Lung (tissue), 11 donors: ENCODE measurements at regions not wholly inside any gene's neighbourhood (a gene's known extent, or its start where the extent isn't known, plus 50 kb on each side); places are given as distances from the start of the nearest gene placed in this dataset.

Experiments used
- ATAC-seq: fragments of 200-7000 bp; cut with Tn5 transposase; one replicate; pipeline ENCODE4 v1.9.1; 2020; ENCODE audit warnings: moderate number of reproducible peaks; ENCODE audit not compliant: insufficient read depth, low FRiP score
- DNase-seq, 3 donors: peaks; one replicate each; pipeline ENCODE4 v3.0.0-alpha.2; 2013 to 2017
- H3K27ac ChIP-seq, 2 donors: one replicate each; pipeline ENCODE4 v1.5.1; 2013; ENCODE audit warnings: mild to moderate bottlenecking in 2 of 2, moderate library complexity in 2 of 2, control low read depth in 1 of 2, inconsistent platforms in 1 of 2, low read depth in 1 of 2, low read length in 1 of 2
- H3K27me3 ChIP-seq, 3 donors: one replicate each; pipeline ENCODE4 v1.5.1; 2013; ENCODE audit warnings: low read length in 2 of 3; ENCODE audit not compliant: control insufficient read depth in 3 of 3, insufficient read depth in 3 of 3
- H3K36me3 ChIP-seq, 4 donors: one replicate each; pipeline ENCODE4 v1.5.1; 2013; ENCODE audit warnings: low read length in 4 of 4, mild to moderate bottlenecking in 1 of 4, moderate library complexity in 1 of 4; ENCODE audit not compliant: control insufficient read depth in 4 of 4, insufficient read depth in 4 of 4
- H3K4me1 ChIP-seq, 5 donors: one replicate each; pipeline ENCODE4 v1.5.1; 2013; ENCODE audit warnings: low read length in 5 of 5, mild to moderate bottlenecking in 2 of 5, moderate library complexity in 1 of 5; ENCODE audit not compliant: control insufficient read depth in 5 of 5, insufficient read depth in 5 of 5
- H3K4me3 ChIP-seq: one replicate; pipeline ENCODE4 v1.5.1; 2013; ENCODE audit warnings: mild to moderate bottlenecking, control low read depth, moderate library complexity
- H3K9ac ChIP-seq, 2 donors: one replicate each; pipeline ENCODE4 v1.5.1; 2013; ENCODE audit warnings: low read length in 2 of 2, control low read depth in 1 of 2; ENCODE audit not compliant: insufficient read depth in 1 of 2
- H3K9me3 ChIP-seq, 4 donors: one replicate each; pipeline ENCODE4 v1.5.1; 2013; ENCODE audit warnings: low read length in 3 of 4, mild to moderate bottlenecking in 1 of 4, moderate library complexity in 1 of 4; ENCODE audit not compliant: control insufficient read depth in 4 of 4, insufficient read depth in 3 of 4
- CTCF ChIP-seq: IDR thresholded peaks from 2 replicates; pipeline ENCODE4 v1.5.1; 2012; ENCODE audit warnings: mild to moderate bottlenecking; ENCODE audit errors: control extremely low read depth, extremely low read depth
- WGBS, 2 donors: extraction: QIAGEN DNeasy Blood & Tissue Kit; methylation state at CpG; one replicate each; pipeline ENCODE4 v1.1.7; 2013; 5-methylcytosine and 5-hydroxymethylcytosine counted together
- donor health status: control.
- donor health status: control.
- donor health status: Bipolar disorder and iron deficiency.
- donor health status: healthy.
- donor health status: DM: yes; HTN: yes; CAD: no.

- Histone ChIP-seq H3K27me3 (no peaks in the 10 kb centered on the region), H3K36me3 (no peaks in the 10 kb centered on the region), H3K4me3 (no peak overlapping the region), H3K4me1 (peaks cover 0 to 21% (median 3%) of the 10 kb centered on the region in 5 donors), H3K27ac (peak overlapping the region in 1 of 2 donors; percentile 41), H3K9me3 (no peaks in the 10 kb centered on the region), H3K9ac (no peak overlapping the region)
- no peak for TF ChIP-seq CTCF
- 74 to 78% methylated on average over 13 of the region's 13 CpGs for WGBS, 2 donors
- ATAC-seq (no peak), DNase-seq (peak; percentile 32 to 76 (median 73))
Measured at GRCh38 chr11:27248576-27249509, 114.2 kb downstream of the CCDC34 start.

- TF ChIP-seq CTCF = no peak
- Histone ChIP-seq H3K27ac (no peak overlapping the region), H3K9me3 (no peaks in the 10 kb centered on the region), H3K27me3 (no peaks in the 10 kb centered on the region), H3K36me3 (no peaks in the 10 kb centered on the region), H3K4me3 (no peak overlapping the region), H3K9ac (no peak overlapping the region), H3K4me1 (peaks cover 0 to 21% (median 3%) of the 10 kb centered on the region in 5 donors)
- ATAC-seq (no peak), DNase-seq (peak in 2 of 3 donors; percentile 47 to 48)
- WGBS, 2 donors = 75 to 79% methylated on average over 5 of the region's 5 CpGs
Measured at GRCh38 chr11:27247660-27248059, 115.4 kb downstream of the CCDC34 start.

- Histone ChIP-seq H3K4me1 (peaks cover 0 to 21% (median 3%) of the 10 kb centered on the region in 5 donors), H3K27me3 (no peaks in the 10 kb centered on the region), H3K36me3 (no peaks in the 10 kb centered on the region), H3K9me3 (no peaks in the 10 kb centered on the region), H3K4me3 (no peak overlapping the region), H3K9ac (no peak overlapping the region), H3K27ac (no peak overlapping the region)
- no peak for TF ChIP-seq CTCF
- WGBS, 2 donors = 64 to 65% methylated on average over 3 of the region's 3 CpGs
- peak in 1 of 3 donors; percentile 15 for DNase-seq
- no peak for ATAC-seq
Measured at GRCh38 chr11:27246925-27247324, 116.1 kb downstream of the CCDC34 start.
